ENCODE measurements at regions not wholly inside any gene's neighbourhood (a gene's known extent, or its start where the extent isn't known, plus 50 kb on each side); places are given as distances from the start of the nearest gene placed in this dataset.

DNA sequence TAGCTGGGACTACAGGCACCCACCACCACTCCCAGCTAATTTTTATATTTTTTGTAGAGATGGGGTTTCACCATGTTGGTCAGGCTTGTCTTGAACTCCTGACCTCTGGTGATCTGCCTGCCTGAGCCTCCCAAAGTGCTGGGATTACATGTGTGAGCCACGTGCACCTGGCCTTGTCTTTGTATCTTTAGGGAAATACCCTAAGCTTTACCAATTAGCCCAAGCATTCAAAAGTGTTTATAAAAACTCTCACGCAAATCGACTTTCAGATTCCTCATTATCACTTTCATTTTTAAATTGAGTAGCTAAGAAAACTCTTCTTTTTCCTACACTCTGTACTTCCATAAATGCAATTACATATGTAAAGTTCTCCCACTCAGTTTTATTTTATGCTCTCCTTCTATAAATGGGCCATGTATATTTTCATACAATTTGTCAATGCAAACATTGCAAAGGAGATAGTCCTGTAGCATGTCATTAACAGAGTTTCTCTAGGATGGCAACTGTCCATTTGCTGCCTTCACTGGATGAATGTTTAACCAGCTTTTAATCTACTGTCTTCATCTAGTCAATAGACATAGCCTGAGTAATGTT, 326.2 kb upstream of the LRATD1 start:
- no peak for ATAC-seq
- H3K4me1 ChIP-seq = no peaks in the 10 kb centered on the region

DNA sequence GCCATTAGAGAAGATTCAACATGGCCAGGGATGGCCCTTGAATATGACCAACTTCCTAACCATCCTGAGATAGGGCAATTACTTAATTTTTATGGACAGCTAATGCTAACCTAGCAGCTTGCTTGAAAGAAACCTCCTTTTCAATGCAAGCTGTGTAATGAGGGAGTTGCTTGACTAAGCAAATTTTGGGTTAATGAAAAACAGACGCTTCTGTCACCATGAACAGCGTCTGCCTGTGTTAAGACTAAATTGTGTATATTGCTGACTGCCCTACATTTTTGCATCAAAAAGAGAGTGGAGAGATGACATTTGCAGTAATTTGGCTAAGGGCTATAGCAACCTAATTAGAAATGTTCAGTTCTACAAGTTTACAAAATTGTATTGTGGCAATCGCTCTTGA, 319.2 kb upstream of the LRATD1 start:
- TF ChIP-seq, protein P1, sequence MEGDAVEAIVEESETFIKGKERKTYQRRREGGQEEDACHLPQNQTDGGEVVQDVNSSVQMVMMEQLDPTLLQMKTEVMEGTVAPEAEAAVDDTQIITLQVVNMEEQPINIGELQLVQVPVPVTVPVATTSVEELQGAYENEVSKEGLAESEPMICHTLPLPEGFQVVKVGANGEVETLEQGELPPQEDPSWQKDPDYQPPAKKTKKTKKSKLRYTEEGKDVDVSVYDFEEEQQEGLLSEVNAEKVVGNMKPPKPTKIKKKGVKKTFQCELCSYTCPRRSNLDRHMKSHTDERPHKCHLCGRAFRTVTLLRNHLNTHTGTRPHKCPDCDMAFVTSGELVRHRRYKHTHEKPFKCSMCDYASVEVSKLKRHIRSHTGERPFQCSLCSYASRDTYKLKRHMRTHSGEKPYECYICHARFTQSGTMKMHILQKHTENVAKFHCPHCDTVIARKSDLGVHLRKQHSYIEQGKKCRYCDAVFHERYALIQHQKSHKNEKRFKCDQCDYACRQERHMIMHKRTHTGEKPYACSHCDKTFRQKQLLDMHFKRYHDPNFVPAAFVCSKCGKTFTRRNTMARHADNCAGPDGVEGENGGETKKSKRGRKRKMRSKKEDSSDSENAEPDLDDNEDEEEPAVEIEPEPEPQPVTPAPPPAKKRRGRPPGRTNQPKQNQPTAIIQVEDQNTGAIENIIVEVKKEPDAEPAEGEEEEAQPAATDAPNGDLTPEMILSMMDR (IDR thresholded peaks at IDR 0.05) = no peak
- TF ChIP-seq POLR2A (IDR thresholded peaks at IDR 0.05) = no peak
- ATAC-seq = no peak
- Histone ChIP-seq H3K4me1 (no peaks in the 10 kb centered on the region), H3K4me3 (no peak overlapping the region), H3K27ac (no peak overlapping the region), H3K27me3 (no peaks in the 10 kb centered on the region), H3K9me3 (no peaks in the 10 kb centered on the region), H3K36me3 (no peaks in the 10 kb centered on the region)
- WGBS, 4 donors = 81 to 88% (median 85%) methylated on average over 3 of the region's 3 CpGs
- DNase-seq = no peak
- intact Hi-C loops (cut with DNase I) = no loop called here

More for the DNA sequence above, 326.2 kb upstream of the LRATD1 start:
- Histone ChIP-seq H3K9me3 (no peaks in the 10 kb centered on the region), H3K4me3 (no peak overlapping the region), H3K27ac (no peak overlapping the region), H3K36me3 (no peaks in the 10 kb centered on the region), H3K27me3 (no peaks in the 10 kb centered on the region)
- intact Hi-C loops (cut with DNase I) = no loop called here
- no peak for DNase-seq
- 72 to 80% (median 78%) methylated on average over 3 of the region's 3 CpGs for WGBS, 4 donors
- TF ChIP-seq, protein P1 (IDR thresholded peaks at IDR 0.05) = no peak
- no peak for TF ChIP-seq POLR2A (IDR thresholded peaks at IDR 0.05)

GRCh38 chr2:14316594-14316993, 315.9 kb upstream of the LRATD1 start:
- intact Hi-C loops (cut with DNase I) = no loop called here
- Histone ChIP-seq H3K36me3 (no peaks in the 10 kb centered on the region), H3K4me3 (no peak overlapping the region), H3K4me1 (no peaks in the 10 kb centered on the region), H3K27me3 (no peaks in the 10 kb centered on the region), H3K27ac (no peak overlapping the region), H3K9me3 (no peaks in the 10 kb centered on the region)
- WGBS, 4 donors = 44 to 49% (median 46%) methylated on average over 1 of the region's 1 CpG
- DNase-seq (no peak), ATAC-seq (no peak)
- no peak for TF ChIP-seq POLR2A (IDR thresholded peaks at IDR 0.05)
- TF ChIP-seq, protein P1 (IDR thresholded peaks at IDR 0.05) = no peak

DNA sequence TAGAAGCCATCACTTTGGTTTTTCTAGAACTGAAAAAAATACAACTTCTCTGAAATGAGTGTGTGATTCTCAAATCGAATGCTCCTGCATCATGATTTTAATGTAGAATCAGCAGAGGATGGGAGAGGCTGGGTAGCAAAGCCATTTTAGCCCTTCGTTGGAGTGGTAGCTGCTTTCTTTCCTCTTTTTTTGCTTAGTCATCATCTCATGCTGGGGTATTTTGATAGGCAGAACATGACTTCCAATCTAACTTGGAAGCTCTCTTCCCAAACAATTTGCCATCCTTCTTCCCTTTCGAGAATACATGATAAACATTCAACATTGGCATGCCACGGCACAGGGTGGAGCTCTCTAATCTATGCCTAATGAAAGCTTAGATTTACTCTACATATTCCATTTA, 311.2 kb upstream of the LRATD1 start:
- intact Hi-C loops (cut with DNase I) = no loop called here
- WGBS, 4 donors = 67 to 77% (median 70%) methylated on average over 4 of the region's 4 CpGs

More for the DNA sequence above, 311.2 kb upstream of the LRATD1 start:
- H3K4me3 ChIP-seq = no peak overlapping the region
- TF ChIP-seq, protein P1 (IDR thresholded peaks at IDR 0.05) = no peak
- no peak for TF ChIP-seq POLR2A (IDR thresholded peaks at IDR 0.05)
- no peak overlapping the region for H3K27ac ChIP-seq
- no peaks in the 10 kb centered on the region for H3K9me3 ChIP-seq
- ATAC-seq (no peak), DNase-seq (no peak)
- no peaks in the 10 kb centered on the region for H3K27me3 ChIP-seq
- H3K4me1 ChIP-seq = no peaks in the 10 kb centered on the region
- H3K36me3 ChIP-seq = no peaks in the 10 kb centered on the region

Data from heart left ventricle (tissue), 16 donors.